Fibroblast of skin of left quadriceps (primary cell): ENCODE measurements at regions not wholly inside any gene's neighbourhood (a gene's known extent, or its start where the extent isn't known, plus 50 kb on each side); places are given as distances from the start of the nearest gene placed in this dataset.

ENCODE experiments used
- DNase-seq, 2 experiments: peaks; one replicate each; pipeline ENCODE4 v3.0.0-alpha.2; 2013; ENCODE audit warnings: low read depth in 2 of 2

- DNase-seq: no peak
These were observed 76.7 kb upstream of the MYCN start for GRCh38 chr2:15863494-15864175.

GRCh38 chr2:15864176-15864769 is 76.1 kb upstream of the MYCN start:
- no peak for DNase-seq

GRCh38 chr2:15865923-15866322 is 74.4 kb upstream of the MYCN start:
- DNase-seq: no peak

GRCh38 chr2:15866563-15867193 is 73.7 kb upstream of the MYCN start:
- no peak for DNase-seq

GRCh38 chr2:15867194-15868171 is 72.9 kb upstream of the MYCN start:
- no peak for DNase-seq

- DNase-seq: no peak
These were observed 72.2 kb upstream of the MYCN start for GRCh38 chr2:15868186-15868585.

- DNase-seq: no peak
These were observed 71.6 kb upstream of the MYCN start for GRCh38 chr2:15868704-15869103.

GRCh38 chr2:15869396-15869795 is 71.0 kb upstream of the MYCN start:
- DNase-seq: no peak

- no peak for DNase-seq
These were observed 70.5 kb upstream of the MYCN start for GRCh38 chr2:15869871-15870270.

- DNase-seq: no peak
These were observed 69.8 kb upstream of the MYCN start for GRCh38 chr2:15870565-15870964.

- no peak for DNase-seq
These were observed 69.0 kb upstream of the MYCN start for GRCh38 chr2:15871239-15871783.

- DNase-seq: no peak
These were observed 67.5 kb upstream of the MYCN start for GRCh38 chr2:15872854-15873253.

GRCh38 chr2:15874321-15874720 is 66.0 kb upstream of the MYCN start:
- DNase-seq: no peak

- no peak for DNase-seq
These were observed 65.2 kb upstream of the MYCN start for GRCh38 chr2:15874854-15875804.

- DNase-seq: no peak
These were observed 64.2 kb upstream of the MYCN start for GRCh38 chr2:15875969-15876705.

GRCh38 chr2:15880226-15881119 is 59.9 kb upstream of the MYCN start:
- no peak for DNase-seq

- no peak for DNase-seq
These were observed 59.3 kb upstream of the MYCN start for GRCh38 chr2:15881120-15881433.

- DNase-seq: no peak
These were observed 58.7 kb upstream of the MYCN start for GRCh38 chr2:15881676-15882075.
